SKM-1 (cell line): ENCODE measurements at regions not wholly inside any gene's neighbourhood (a gene's known extent, or its start where the extent isn't known, plus 50 kb on each side); places are given as distances from the start of the nearest gene placed in this dataset.
"Not testable (repeated sequence)": the region's sequence is repeated elsewhere in the genome, so short reads cannot be mapped to it uniquely, and the experiment has no call there.

Experiments
- DNase-seq: peaks from one replicate; lab custom pipeline; 2025; ENCODE audit not compliant: unreplicated experiment; lab: John Stamatoyannopoulos, UW

- no peak for DNase-seq
These were observed 153.5 kb upstream of the S1PR3 start for GRCh38 chr9:88837731-88838130.

DNA sequence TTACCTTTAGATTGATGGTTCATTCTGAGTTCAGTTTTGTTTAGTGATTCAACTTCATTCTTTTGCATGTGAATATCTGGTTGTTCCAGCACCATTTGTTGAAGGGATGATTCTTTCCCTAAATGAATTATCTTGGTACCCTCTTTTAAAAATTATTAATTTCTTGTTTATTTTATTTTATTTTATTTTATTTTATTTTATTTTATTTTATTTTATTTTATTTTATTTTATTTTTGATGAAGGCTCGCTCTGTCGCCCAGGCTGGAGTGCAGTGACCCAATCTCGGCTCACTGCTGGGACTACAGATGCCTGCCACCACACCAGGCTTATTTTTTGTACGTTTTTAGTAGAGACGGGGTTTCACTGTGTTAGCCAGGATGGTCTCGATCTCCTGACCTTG lies 141.4 kb upstream of the S1PR3 start:
- not testable (repeated sequence) for DNase-seq

- no peak for DNase-seq
These were observed 138.5 kb upstream of the S1PR3 start for GRCh38 chr9:88852794-88853193.

DNA sequence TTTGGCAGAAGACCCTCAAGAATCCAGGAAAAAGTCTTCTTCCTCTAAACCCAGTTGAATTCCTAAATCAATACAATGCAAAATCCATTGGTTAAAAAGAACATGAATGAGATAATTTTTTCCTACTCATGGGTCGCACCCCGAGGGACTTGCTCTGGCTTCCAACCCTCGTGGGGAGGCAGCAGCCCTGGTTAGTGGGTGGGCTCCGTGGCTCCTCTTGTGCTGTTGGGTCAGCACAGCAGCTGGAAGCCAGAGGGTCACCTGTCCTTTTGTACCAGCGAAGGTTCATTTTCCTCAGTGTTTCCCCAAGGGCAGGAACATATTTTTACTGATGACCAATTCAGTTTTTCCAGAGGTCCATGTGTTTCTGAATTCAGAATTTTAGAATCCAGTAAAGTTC lies 120.6 kb upstream of the S1PR3 start:
- no peak for DNase-seq

GRCh38 chr9:88871669-88872068 lies 119.6 kb upstream of the S1PR3 start:
- no peak for DNase-seq

- DNase-seq, result no peak
These were observed 118.9 kb upstream of the S1PR3 start for GRCh38 chr9:88872192-88872946.

DNA sequence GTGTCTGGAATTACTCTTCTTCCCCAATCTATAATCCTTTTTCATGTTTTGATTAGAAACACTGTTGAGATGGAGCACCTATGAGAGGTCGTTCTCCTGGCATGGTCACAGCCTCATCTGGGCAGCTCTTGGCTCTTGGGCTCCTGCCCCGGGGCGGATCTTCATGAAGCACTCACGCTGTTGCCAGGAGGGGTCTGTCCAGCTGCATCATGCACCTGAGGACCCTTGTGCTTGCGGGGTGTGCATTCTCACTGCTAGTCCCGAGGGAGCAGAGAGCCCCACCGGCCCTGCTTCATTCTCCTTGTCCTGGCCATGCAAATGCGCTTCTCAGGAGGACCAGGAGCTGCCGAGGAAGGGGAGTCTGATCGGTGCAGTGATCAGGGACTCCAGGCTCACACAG lies 117.6 kb upstream of the S1PR3 start:
- no peak for DNase-seq

DNA sequence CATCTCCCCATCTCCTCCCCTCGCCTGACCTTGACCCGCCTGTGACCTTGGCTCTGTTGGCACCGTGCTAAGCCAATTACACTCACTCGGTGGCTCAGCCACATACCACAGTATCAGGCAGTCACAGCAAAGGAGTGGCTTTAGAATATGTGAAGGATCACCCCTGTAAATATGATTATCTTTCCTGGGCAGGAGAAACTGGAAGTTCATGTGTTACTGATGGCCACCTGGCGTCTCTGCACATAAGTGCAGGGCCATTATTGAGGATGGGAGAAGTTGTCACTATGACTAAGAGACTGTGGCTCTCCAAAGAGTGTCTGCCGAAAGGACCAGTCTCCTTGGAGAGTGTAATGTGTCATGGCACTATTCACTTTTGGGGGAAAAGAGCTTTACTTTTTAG lies 116.9 kb upstream of the S1PR3 start:
- DNase-seq, result no peak

- no peak for DNase-seq
These were observed 115.7 kb upstream of the S1PR3 start for GRCh38 chr9:88875400-88876120.

DNA sequence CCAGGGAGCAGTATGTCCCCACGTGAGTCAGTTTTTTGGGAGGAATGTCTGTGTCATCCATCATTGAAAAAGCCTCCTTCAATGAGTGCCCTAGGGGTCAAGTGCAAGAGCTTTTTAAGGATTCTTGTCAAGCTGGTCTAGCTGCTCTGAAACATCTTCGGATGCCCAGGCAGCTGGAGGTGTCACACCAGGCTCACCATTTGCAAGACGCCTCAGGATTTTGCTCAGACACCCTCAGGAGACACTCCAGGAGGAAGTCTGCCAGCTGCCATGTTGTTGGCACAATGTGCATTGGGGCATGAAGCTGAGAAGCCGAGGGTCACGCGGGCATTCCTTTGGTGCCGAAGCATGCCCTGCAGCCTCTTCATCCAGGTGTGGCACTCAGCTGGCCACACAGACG lies 111.1 kb upstream of the S1PR3 start:
- DNase-seq, result no peak

DNA sequence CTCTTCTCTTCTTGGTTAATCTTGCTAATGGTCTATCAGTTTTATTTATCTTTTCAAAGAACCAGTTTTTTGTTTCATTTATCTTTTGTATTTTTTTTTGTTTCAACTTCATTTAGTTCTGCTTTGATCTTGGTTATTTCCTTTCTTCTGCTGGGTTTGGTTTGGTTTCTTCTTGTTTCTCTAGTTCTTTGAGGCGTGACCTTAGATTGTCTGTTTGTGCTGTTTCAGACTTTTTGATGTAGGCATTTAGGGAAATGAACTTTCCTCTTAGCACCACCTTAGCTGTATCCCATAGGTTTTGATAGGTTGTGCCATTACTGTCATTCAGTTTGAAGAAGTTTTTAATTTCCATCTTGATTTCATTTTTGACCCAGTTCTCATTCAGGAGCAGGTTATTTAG lies 107.0 kb upstream of the S1PR3 start:
- not testable (repeated sequence) for DNase-seq

GRCh38 chr9:88886762-88887161 lies 104.5 kb upstream of the S1PR3 start:
- DNase-seq, result not testable (repeated sequence)

GRCh38 chr9:88889386-88889785 lies 101.9 kb upstream of the S1PR3 start:
- DNase-seq, result no peak

GRCh38 chr9:88890546-88890945 lies 100.7 kb upstream of the S1PR3 start:
- DNase-seq, result no peak

- no peak for DNase-seq
These were observed 100.2 kb upstream of the S1PR3 start for GRCh38 chr9:88891040-88891439.

GRCh38 chr9:88892724-88893123 lies 98.5 kb upstream of the S1PR3 start:
- no peak for DNase-seq

GRCh38 chr9:88897081-88897480 lies 94.2 kb upstream of the S1PR3 start:
- DNase-seq, result no peak

- DNase-seq, result no peak
These were observed 93.1 kb upstream of the S1PR3 start for GRCh38 chr9:88898039-88898720.

- DNase-seq, result no peak
These were observed 85.8 kb upstream of the S1PR3 start for GRCh38 chr9:88905506-88905905.

- no peak for DNase-seq
These were observed 75.4 kb upstream of the S1PR3 start for GRCh38 chr9:88915916-88916315.

- no peak for DNase-seq
These were observed 74.4 kb upstream of the S1PR3 start for GRCh38 chr9:88916894-88917293.

DNA sequence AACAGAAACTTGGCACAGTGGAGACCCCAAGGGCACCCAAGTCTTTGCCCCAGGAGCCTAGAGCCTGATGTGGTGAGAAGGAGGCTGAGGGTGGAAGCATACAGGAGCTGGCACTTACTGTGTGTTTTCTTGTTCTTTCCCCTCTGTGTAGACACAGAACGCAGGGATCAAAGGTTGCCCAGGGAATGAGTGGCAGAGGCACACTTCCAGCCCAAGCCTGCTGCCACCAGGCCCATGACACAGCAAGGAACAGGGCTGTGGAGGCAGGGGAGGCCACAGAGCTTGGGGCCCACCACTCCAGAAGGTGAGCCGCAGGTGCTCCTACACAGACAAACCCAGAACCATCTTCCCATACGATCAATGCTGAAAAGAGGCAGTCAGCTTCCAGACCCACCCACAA lies 73.9 kb upstream of the S1PR3 start:
- DNase-seq, result no peak
